Esophagus squamous epithelium (tissue), 4 donors: ENCODE measurements at regions not wholly inside any gene's neighbourhood (a gene's known extent, or its start where the extent isn't known, plus 50 kb on each side); places are given as distances from the start of the nearest gene placed in this dataset.

Experiments
- CTCF ChIP-seq, 6 experiments: fragments of 450-650 bp in 4 of 6; fragments of 200-600 bp in 2 of 6; sonication (generic) in 2 of 6; IDR thresholded peaks; one replicate each; pipeline ENCODE4 v1.5.1; 2016 to 2019; ENCODE audit warnings: antibody characterized with exemption in 6 of 6, mild to moderate bottlenecking in 4 of 6, moderate library complexity in 4 of 6
- POLR2A ChIP-seq, 4 donors: fragments of 450-650 bp; IDR thresholded peaks; one replicate each; pipeline ENCODE4 v1.6.1; 2017; ENCODE audit warnings: antibody characterized with exemption in 4 of 4, mild to moderate bottlenecking in 4 of 4, moderate library complexity in 3 of 4

- TF ChIP-seq CTCF (IDR thresholded peaks at IDR 0.05) (no peak), POLR2A (IDR thresholded peaks at IDR 0.05) (no peak)
Measured at GRCh38 chr5:53403758-53404157, 76.7 kb upstream of the FST start.
